GM20000 (cell line): ENCODE measurements at regions not wholly inside any gene's neighbourhood (a gene's known extent, or its start where the extent isn't known, plus 50 kb on each side); places are given as distances from the start of the nearest gene placed in this dataset.
"Not testable (repeated sequence)": the region's sequence is repeated elsewhere in the genome, so short reads cannot be mapped to it uniquely, and the experiment has no call there.

Source experiments
- DNase-seq: peaks from one replicate; pipeline ENCODE4 v3.0.0; 2012; ENCODE audit warnings: low spot score
- TF ChIP-seq, protein P1 (sequence below): IDR thresholded peaks from 2 replicates; pipeline ENCODE4 v1.5.1; 2012; ENCODE audit warnings: mild to moderate bottlenecking, control low read depth; ENCODE audit errors: extremely low read depth, missing control alignments

DNA sequence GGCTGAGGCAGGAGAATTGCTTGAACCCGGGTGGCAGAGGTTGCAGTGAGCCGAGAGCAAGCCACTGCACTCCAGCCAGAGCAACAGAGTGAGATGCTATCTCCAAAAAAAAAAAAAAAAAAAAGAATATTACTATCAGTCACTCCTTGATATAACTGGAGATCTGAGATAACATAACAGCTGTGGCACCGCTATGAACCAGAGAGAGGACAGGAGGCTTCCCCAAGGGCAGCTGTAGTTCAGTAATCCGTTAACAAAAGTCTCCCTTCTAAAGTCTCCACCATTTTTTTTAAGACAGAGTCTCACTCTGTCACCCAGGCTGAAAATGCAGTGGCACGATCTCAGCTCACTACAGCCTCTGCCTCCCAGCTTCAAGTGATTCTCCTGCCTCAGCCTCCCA lies 120.5 kb downstream of the SEPTIN7 start:
- not testable (repeated sequence) for DNase-seq

DNA sequence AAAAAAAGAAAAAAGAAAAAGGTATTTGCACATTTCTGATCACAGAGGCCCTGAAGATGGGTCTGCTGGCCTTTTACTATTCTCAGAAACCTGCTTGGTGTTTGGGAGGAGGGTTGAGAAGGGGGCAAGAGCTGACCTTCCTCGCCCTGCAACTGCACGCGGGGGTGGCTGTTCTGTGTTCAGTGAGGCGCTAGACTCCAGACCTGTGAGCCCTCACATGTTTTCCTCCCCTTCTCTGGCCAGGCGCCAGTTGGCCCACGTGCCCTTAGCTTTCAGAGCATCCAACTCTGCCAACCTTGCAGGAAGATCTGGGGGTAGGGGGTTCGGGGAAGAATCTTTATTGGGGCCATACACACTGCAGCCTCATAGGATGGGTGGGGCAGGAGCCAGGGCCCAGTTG lies 123.8 kb downstream of the SEPTIN7 start:
- DNase-seq: not testable (repeated sequence)

DNA sequence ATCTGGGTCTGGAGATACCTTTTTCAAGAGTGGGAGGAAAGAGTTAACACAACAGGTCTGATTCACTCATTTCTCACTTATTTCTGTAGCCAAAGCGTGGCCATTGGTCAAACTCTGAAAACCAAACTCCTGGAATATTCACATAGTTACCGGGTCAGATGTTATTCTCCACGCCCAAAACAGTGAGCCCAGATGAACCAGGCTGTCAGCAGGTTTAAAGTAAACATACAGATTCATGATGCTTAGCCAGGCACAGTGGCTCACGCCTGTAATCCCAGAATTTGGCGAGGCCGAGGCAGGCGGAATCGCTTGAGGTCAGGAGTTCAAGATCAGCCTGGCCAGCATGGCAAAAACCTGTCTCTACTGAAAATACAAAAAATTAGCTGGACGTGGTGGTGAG lies 126.1 kb downstream of the SEPTIN7 start:
- DNase-seq: not testable (repeated sequence)

DNA sequence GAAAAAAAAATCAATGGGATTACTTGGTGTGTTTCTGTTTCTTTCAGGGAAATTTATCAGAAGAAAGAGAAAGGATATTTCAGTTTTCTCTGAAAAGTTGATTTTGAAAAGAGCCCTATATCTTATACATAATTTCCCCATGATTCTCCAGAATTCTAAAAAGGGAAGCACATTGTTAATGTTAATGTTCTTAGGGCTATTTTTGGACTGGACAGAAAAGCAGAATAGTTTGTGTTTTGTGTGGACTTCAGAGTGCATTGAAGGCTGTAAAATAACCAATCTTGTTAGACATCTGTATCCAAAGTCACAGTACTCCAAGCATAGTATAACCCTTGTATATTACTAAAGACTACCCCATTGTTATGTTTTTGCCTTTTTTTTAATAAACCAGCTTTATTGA lies 130.3 kb downstream of the SEPTIN7 start:
- not testable (repeated sequence) for DNase-seq

DNA sequence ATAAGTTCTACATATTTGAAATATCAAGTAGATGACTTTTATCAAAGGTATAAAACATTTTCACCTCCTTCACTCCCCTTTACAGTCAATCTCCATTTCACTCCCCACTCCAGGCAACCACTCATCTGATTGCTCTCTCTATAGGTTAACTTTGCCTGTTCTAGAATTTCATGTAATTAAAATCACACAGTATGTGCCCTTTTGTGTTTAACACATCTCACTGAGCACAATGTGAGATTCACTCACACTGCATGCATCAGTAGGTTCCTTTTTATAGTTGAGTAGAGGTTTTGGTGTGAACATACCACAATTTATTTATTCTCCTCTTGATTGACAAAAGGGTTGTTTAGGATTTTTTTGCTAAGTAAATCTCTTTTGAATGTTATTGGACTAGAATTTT lies 130.7 kb downstream of the SEPTIN7 start:
- not testable (repeated sequence) for DNase-seq

DNA sequence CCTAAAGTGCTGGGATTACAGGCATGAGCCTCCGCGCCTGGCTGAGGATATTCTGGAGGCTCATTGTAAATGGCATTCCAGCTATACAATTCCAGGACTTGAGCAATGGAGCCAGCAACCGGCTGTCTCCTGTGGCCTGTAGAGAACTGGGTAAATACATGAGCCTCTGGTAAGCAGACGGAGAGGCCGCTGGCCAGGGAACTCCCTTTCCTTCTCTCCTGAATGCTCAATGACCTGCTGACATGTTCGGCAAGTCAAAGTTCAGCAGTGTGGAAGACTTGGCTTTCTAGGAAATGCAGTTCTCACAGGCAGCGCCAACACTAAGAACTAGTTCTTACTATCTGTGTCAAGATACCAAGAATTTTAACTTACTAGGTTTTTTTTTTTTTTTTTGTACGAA lies 139.8 kb downstream of the SEPTIN7 start:
- not testable (repeated sequence) for DNase-seq

DNA sequence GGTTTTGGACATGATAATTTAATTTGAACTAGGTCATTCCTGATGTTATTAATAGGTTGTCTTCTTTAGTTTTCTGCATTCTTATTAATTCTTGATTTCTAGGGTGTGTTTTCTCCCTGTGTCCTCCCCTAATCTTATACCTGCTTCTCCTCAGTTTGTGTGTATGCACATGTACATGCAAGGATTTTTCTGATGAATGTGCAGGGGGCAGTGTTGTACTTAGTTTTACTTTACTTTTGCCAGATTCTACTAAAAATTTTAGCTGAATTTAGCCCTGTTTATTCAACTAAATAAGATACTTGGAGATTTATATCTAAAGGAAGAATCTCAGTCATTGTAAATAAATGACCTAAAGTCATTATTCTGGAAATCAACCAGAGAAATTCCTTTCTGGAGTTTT lies 144.8 kb downstream of the SEPTIN7 start:
- not testable (repeated sequence) for DNase-seq

DNA sequence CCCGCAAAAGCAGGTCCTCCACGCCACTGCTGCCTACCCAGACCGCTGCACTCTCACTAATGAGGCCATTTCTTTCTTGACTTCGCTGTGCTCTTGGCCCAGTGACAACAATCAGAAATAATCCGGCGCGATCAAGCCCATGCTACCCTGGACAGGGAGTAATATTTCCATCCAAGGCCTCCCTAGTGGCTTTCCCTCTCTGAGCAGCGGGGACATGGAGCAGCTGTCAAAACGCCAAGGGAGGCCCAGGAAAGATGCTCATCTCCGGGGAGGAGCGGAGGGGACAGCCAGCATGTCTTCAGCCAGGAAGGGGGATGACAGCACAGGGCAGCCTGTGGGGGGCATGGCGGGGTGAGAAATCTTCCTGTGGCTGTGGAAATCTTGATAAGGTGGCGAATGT lies 154.9 kb downstream of the SEPTIN7 start:
- not testable (repeated sequence) for DNase-seq

DNA sequence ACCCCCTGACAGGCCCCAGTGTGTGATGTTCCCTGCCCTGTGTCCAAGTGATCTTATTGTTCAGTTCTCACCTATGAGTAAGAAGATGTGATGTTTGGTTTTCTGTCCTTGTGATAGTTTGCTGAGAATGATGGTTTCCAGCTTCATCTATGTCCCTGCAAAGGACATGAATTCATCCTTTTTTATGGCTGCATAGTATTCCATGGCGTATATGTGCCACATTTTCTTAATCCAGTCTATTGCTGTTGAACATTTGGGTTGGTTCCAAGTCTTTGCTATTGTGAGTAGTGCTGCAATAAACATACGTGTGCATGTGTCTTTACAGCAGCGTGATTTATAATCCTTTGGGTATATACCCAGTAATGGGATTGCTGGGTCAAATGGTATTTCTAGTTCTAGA lies 156.1 kb downstream of the SEPTIN7 start:
- not testable (repeated sequence) for DNase-seq

DNA sequence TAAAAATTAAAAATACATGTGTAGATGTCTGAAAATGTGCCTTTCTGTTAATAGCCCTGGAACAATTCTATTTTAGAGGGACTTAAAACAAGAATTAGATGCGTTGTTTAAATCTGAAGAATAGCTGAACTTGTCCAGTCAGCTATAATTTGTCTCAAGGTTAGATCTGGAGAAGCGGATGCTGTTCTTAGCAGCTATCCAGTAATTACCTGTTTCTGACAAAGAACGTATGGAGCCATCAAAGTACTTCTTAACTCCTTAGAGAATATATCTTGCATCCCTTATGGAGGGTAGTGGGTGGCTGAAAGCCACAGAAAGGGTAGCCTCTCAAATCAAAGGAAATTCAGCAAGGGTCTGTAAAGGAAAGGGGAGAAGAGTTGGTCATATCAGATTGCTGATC lies 160.4 kb downstream of the SEPTIN7 start:
- DNase-seq: not testable (repeated sequence)

DNA sequence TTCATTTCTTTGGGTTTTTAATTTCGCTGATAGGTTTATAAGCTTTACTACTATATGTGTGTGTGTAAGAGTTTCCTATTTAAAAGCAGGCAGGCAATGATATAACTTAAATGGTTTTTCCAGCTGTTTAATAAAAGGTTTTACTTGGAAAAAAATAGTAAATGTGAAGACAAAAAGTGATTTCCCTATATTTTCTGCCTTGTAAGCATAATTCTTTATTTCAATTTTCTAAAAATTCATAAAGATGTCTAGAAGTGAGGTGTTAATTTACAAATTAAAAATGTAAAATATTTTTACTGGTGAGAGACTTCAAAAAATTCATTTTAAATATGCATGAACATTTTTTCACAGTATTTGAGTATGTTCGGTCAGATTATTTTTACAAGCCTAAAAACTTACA lies 161.8 kb downstream of the SEPTIN7 start:
- not testable (repeated sequence) for DNase-seq

DNA sequence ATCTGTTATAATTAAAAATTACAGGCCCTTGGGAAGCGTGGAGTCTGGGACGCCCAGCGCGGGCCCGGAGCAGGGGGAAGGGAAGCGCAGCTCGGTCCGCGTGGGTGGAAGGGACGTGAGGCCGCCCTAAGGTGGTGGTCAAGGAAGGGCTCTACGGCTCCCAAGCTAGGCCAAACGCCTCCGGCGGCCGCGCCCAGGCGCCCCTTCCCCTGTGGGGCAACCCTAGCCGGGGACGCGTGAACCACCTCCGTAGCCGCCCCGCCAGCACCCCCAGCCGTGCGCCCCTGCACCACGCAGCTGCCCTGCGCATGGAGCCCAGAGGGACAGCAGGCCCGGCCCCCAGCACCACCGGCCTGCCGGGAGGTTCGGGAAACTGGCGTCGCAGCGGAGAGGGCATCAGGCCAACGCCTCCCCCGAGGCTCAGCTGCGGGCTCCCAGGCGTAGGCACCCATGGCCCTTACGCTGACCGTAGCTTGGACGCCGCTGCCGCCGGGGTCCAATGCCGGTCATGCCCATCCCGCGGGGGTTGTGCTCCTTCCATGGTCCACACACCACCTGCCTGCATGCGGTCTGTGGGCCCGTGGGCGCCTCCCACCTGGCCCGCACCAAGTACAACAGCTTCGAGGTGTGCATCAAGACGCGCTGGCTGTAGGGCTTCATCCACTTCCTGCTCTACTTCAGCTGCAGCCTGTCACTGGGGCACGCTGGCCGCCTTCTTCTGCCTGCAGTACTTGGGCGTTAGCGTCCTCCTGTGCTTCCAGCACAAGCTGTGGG lies 166.7 kb downstream of the SEPTIN7 start:
- no peak for DNase-seq
- TF ChIP-seq, protein P1, sequence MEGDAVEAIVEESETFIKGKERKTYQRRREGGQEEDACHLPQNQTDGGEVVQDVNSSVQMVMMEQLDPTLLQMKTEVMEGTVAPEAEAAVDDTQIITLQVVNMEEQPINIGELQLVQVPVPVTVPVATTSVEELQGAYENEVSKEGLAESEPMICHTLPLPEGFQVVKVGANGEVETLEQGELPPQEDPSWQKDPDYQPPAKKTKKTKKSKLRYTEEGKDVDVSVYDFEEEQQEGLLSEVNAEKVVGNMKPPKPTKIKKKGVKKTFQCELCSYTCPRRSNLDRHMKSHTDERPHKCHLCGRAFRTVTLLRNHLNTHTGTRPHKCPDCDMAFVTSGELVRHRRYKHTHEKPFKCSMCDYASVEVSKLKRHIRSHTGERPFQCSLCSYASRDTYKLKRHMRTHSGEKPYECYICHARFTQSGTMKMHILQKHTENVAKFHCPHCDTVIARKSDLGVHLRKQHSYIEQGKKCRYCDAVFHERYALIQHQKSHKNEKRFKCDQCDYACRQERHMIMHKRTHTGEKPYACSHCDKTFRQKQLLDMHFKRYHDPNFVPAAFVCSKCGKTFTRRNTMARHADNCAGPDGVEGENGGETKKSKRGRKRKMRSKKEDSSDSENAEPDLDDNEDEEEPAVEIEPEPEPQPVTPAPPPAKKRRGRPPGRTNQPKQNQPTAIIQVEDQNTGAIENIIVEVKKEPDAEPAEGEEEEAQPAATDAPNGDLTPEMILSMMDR: no peak

DNA sequence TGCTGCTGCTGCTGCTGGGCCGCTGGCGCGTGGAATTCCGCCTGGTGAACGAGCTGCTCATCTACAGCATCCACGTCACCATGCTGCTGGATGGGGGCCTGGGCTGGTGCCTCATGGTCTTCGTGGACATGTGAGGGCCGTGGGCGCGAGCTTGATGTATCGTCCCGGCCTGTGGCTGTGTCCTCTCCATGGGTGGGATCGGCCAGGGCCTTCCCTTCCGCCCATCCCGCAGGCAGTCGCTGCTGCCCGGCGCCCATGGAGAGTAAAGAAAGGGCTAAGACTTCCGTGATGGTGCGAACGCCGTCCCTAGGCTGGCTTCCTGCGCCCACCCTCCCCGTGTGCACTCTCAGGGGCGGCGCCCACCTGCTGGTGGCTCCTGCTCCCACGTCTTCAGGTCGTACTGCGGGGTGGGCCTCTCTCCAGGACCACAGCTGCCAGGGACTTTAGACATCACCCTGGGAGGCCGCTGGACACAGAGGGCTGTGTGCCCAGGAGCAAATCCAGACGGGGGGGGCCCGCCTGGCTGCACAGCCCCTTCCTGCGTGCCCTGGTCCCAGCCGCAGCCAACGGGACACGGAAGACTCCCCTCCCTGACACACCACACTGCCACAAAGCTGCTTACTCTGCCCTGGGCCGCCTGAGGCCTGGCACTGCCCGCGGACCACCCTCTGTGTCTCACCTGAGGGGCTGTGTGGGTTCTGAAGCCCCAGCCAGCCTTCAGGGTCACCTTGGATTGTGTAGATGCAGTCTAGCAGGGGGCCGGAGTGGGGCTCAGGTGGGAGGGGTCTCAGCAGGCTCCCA lies 167.5 kb downstream of the SEPTIN7 start:
- TF ChIP-seq, protein P1: no peak
- no peak for DNase-seq

DNA sequence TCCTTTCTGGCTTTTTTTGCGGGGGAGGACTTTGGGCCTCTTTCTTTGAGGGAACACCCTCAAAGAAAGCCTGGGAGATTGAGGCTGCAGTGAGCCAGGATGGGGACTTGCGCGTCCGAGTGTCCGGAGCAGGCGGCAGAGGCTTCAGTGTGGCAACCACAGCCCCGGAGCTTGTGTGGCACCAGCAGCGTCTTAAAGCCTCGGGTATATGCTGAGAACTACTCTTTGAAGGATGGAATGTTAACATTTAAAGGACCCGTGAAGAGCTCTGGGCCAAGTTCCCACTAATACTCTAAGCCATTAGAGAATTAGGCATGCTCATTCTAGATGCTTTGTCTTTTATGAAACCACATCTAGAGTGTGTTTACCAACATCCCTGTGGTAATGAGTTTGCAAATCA lies 168.2 kb downstream of the SEPTIN7 start:
- no peak for DNase-seq
- TF ChIP-seq, protein P1: no peak
